ENCODE measurements at regions not wholly inside any gene's neighbourhood (a gene's known extent, or its start where the extent isn't known, plus 50 kb on each side); places are given as distances from the start of the nearest gene placed in this dataset.
"Not testable (repeated sequence)": the region's sequence is repeated elsewhere in the genome, so short reads cannot be mapped to it uniquely, and the experiment has no call there.

DNA sequence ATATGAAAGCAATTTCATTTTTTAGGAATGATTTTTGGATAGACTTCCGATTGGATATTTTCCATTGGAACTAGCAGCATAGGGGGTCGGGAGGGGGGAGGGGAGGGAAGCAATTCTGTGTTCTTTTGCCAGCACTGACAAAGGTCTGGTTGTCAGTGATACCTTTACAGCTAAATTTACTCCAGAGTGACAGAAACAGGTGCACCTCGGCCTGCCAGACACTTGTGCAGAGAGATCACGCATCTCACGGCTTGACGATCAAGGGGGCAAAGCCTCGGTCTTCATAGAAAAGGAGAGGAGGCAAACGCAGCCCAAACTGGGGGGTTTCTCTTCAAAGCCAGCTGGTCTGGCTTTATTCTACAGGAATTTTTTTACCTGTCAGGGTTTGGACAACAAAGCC is 339.0 kb downstream of the TYW1 start:
- TF ChIP-seq, protein P1, sequence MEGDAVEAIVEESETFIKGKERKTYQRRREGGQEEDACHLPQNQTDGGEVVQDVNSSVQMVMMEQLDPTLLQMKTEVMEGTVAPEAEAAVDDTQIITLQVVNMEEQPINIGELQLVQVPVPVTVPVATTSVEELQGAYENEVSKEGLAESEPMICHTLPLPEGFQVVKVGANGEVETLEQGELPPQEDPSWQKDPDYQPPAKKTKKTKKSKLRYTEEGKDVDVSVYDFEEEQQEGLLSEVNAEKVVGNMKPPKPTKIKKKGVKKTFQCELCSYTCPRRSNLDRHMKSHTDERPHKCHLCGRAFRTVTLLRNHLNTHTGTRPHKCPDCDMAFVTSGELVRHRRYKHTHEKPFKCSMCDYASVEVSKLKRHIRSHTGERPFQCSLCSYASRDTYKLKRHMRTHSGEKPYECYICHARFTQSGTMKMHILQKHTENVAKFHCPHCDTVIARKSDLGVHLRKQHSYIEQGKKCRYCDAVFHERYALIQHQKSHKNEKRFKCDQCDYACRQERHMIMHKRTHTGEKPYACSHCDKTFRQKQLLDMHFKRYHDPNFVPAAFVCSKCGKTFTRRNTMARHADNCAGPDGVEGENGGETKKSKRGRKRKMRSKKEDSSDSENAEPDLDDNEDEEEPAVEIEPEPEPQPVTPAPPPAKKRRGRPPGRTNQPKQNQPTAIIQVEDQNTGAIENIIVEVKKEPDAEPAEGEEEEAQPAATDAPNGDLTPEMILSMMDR (conservative IDR thresholded peaks at IDR 0.05; ENCODE audit: low read depth, low read length): not testable (repeated sequence)
- TF ChIP-seq EZH2phosphoT487 (IDR thresholded peaks at IDR 0.05; ENCODE audit: borderline replicate concordance, low read length): not testable (repeated sequence)
